ENCODE measurements at regions not wholly inside any gene's neighbourhood (a gene's known extent, or its start where the extent isn't known, plus 50 kb on each side); places are given as distances from the start of the nearest gene placed in this dataset.

DNA sequence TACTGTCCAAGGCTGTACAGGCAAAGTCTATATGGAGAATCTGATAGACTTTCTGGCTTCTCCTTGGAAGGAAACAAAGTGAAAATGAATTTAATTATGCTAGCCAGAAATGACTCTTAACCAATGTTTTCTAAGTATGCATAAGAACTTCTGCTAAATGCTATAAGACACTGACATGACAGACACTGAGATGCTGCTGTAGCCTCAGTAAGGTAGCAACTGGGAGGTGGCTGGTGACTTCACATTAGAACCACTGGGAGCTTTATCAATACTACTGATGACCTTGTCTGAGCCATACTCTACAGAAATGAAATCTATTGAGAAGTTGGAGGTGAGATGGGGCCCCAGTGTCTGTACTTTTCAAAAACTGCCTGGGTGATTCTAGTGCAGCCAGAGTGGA lies 188.6 kb downstream of the ZNF365 start:
- Mint-ChIP-seq H3K27me3 (ENCODE audit: insufficient read depth) (peaks cover 7% of the 10 kb centered on the region), H3K36me3 (ENCODE audit: low read depth) (no peaks in the 10 kb centered on the region), H3K4me3 (no peak overlapping the region), H3K4me1 (ENCODE audit: low read depth) (no peaks in the 10 kb centered on the region), H3K27ac (no peak overlapping the region), H3K9me3 (no peaks in the 10 kb centered on the region)
- intact Hi-C loops (cut with micrococcal nuclease): no loop called here
- DNase-seq (ENCODE audit: low spot score): no peak

DNA sequence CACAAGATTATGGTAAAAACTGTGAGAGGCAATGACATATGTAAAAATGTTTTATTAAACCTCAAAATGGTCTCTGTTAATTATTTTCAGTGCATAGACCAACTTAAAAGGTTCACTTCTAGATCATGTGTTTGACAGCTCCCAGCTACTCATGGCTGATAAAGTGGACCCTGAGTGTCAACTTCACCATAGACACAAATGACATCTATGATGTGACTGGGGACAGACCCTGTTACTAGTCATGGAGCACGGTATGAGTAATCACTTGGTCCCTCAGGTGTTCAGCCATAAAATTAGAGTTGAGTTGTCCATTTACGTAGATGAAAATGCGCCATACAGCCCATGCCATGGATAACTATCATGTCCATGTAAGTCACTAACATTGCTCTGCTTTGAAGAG lies 199.8 kb downstream of the ZNF365 start:
- peaks cover 12% of the 10 kb centered on the region for H3K27me3 Mint-ChIP-seq (ENCODE audit: insufficient read depth)
- H3K36me3 Mint-ChIP-seq (ENCODE audit: low read depth): no peaks in the 10 kb centered on the region
- H3K27ac Mint-ChIP-seq: no peak overlapping the region
- no peak for DNase-seq (ENCODE audit: low spot score)
- H3K4me3 Mint-ChIP-seq: no peak overlapping the region
- H3K9me3 Mint-ChIP-seq: no peaks in the 10 kb centered on the region
- H3K4me1 Mint-ChIP-seq (ENCODE audit: low read depth): no peaks in the 10 kb centered on the region
- intact Hi-C loops (cut with micrococcal nuclease): no loop called here

DNA sequence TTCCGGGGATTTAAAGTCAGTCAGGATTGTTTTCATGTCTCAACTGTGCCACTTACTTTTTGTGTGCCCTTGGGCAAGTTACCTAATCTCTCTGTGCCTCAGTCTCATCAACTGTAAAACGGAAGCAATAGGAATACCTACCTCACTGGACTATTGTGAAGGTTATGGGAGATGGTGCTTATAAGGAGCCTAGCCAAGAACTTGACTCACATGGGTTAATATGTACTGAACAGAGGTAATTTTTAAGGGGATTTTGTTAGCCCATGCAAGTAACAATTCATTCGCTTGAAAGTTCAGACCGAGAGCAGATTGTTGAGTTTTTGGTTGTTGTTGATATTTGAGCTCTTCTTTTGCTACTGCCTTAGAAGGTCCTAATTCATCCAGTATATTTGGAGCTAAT lies 202.9 kb downstream of the ZNF365 start:
- no peak overlapping the region for H3K27ac Mint-ChIP-seq

DNA sequence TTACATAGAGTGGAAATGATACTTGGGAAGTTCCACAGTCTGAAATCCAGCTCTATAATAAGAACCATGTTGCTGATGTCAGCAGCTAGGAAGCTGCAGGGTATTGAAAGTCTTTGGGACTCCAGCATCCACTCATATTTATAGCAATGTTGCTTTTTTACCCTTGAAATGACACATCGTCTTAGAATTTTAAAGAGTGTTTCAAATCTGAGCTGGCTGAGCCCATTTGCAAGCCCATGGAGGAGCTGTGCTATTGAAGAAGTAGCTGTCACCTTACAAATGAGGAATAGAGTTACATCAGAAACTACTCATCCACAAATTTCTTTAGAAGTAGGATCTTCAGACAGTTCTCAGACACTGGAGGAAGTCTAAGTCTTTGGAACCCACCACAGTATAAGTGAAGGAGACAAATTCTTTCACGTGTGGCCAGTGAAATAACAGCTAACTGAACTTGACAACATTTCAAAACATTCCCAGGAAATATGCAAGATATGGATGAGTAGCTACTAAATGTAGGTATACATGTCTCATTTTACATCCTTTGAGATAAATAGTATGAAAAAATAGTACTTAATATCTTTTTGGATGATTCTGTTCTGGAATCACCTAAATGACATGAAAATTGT lies 203.6 kb downstream of the ZNF365 start:
- no peaks in the 10 kb centered on the region for H3K4me1 Mint-ChIP-seq (ENCODE audit: low read depth)
- peaks cover 4% of the 10 kb centered on the region for H3K27me3 Mint-ChIP-seq (ENCODE audit: insufficient read depth)
- intact Hi-C loops (cut with micrococcal nuclease): no loop called here
- H3K9me3 Mint-ChIP-seq: no peaks in the 10 kb centered on the region
- no peaks in the 10 kb centered on the region for H3K36me3 Mint-ChIP-seq (ENCODE audit: low read depth)
- no peak overlapping the region for H3K27ac Mint-ChIP-seq
- DNase-seq (ENCODE audit: low spot score): no peak
- H3K4me3 Mint-ChIP-seq: no peak overlapping the region

More for the DNA sequence above, 202.9 kb downstream of the ZNF365 start:
- no peaks in the 10 kb centered on the region for H3K4me1 Mint-ChIP-seq (ENCODE audit: low read depth)
- no peaks in the 10 kb centered on the region for H3K36me3 Mint-ChIP-seq (ENCODE audit: low read depth)
- intact Hi-C loops (cut with micrococcal nuclease): no loop called here
- no peak for DNase-seq (ENCODE audit: low spot score)
- no peaks in the 10 kb centered on the region for H3K9me3 Mint-ChIP-seq
- H3K4me3 Mint-ChIP-seq: no peak overlapping the region
- H3K27me3 Mint-ChIP-seq (ENCODE audit: insufficient read depth): peaks cover 8% of the 10 kb centered on the region

DNA sequence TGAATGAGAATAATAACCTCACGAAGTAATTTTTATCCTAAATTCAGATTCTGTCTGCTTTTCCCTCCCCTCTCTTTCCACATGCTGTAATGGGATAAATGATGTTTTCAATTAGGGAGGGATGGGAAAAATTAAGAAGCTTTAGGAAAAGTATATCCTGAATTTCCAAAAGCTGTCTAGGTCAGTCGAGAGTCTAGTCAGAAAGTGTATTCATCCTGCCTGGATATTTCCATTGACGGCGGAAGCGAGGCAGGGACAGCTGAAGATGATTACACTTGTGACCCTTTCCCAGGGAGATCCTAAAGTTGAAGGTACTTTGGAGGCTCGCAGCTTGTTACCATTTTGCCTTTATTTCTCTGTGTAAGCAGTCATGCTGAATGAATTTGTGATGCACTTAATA lies 204.1 kb downstream of the ZNF365 start:
- peaks cover 2% of the 10 kb centered on the region for H3K27me3 Mint-ChIP-seq (ENCODE audit: insufficient read depth)
- H3K36me3 Mint-ChIP-seq (ENCODE audit: low read depth): no peaks in the 10 kb centered on the region
- H3K4me3 Mint-ChIP-seq: no peak overlapping the region
- DNase-seq (ENCODE audit: low spot score): no peak
- intact Hi-C loops (cut with micrococcal nuclease): no loop called here
- H3K4me1 Mint-ChIP-seq (ENCODE audit: low read depth): no peaks in the 10 kb centered on the region
- H3K9me3 Mint-ChIP-seq: no peaks in the 10 kb centered on the region
- no peak overlapping the region for H3K27ac Mint-ChIP-seq

DNA sequence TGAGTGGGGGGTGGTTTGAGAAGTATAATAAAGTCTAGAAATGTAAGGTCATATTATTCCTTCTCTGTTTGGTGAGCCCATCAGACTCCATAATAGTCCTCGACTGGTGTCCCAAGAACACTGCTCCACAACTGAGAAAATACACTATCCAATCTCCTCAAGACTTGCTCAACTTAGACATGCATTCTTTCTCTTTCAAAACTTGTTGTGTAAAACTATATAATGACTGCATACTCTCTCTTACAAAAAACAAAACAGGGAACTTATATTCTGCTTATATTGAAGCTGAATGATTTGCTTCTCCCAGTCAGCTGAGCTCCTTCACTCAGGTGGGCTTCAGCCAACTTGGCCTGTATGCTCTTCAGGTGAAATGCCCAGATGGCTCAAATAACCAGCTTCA lies 204.7 kb downstream of the ZNF365 start:
- DNase-seq (ENCODE audit: low spot score): no peak
- intact Hi-C loops (cut with micrococcal nuclease): no loop called here
- Mint-ChIP-seq H3K9me3 (no peaks in the 10 kb centered on the region), H3K27ac (no peak overlapping the region), H3K36me3 (ENCODE audit: low read depth) (no peaks in the 10 kb centered on the region), H3K4me3 (no peak overlapping the region), H3K27me3 (ENCODE audit: insufficient read depth) (peaks cover 2% of the 10 kb centered on the region), H3K4me1 (ENCODE audit: low read depth) (peaks cover 2% of the 10 kb centered on the region)

DNA sequence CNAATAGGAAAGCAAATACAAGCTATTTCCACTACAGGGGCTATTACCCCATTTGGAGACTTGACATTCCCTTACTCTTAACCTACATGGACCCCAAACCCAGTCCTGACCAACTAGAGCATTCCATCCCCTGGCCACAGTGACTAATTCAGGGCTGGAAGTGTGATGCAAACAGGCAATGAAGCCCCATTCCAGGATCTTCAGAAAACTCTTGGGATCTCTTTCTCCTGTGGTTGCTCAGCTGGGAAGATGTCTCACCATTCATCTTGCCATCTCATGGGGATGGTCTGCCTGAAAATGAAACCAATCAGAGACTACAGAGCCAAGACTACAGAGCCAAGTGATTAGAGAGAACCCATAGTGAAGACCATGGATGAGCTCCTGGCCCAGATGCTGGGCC lies 206.2 kb downstream of the ZNF365 start:
- Mint-ChIP-seq H3K4me1 (ENCODE audit: low read depth) (peaks cover 5% of the 10 kb centered on the region), H3K9me3 (no peaks in the 10 kb centered on the region), H3K36me3 (ENCODE audit: low read depth) (no peaks in the 10 kb centered on the region), H3K27me3 (ENCODE audit: insufficient read depth) (peaks cover 2% of the 10 kb centered on the region), H3K4me3 (no peak overlapping the region), H3K27ac (no peak overlapping the region)
- DNase-seq (ENCODE audit: low spot score): no peak
- intact Hi-C loops (cut with micrococcal nuclease): no loop called here

DNA sequence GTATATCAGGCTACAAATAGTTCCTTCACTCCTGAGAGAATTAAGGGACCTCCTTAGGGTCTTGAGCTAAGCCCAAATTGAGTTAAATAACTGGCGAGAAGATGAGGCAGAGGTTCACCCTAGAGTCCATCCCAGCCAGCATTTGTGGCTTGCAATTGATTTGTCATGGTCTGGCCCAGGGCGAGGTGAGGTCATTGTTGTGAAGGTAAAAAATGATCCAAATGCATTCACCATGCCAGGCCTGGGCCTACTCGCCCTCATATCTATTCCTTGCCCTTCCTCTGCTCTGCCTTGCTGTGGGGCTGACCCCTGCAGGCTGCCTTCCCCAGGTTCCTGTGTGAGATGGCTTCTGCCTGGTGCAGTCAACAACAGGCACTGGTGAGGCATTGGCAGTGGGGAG lies 207.2 kb downstream of the ZNF365 start:
- DNase-seq (ENCODE audit: low spot score): no peak
- no peaks in the 10 kb centered on the region for H3K36me3 Mint-ChIP-seq (ENCODE audit: low read depth)
- H3K27ac Mint-ChIP-seq: no peak overlapping the region
- intact Hi-C loops (cut with micrococcal nuclease): no loop called here
- H3K4me1 Mint-ChIP-seq (ENCODE audit: low read depth): peaks cover 5% of the 10 kb centered on the region
- H3K4me3 Mint-ChIP-seq: no peak overlapping the region
- H3K9me3 Mint-ChIP-seq: no peaks in the 10 kb centered on the region
- peaks cover 2% of the 10 kb centered on the region for H3K27me3 Mint-ChIP-seq (ENCODE audit: insufficient read depth)

DNA sequence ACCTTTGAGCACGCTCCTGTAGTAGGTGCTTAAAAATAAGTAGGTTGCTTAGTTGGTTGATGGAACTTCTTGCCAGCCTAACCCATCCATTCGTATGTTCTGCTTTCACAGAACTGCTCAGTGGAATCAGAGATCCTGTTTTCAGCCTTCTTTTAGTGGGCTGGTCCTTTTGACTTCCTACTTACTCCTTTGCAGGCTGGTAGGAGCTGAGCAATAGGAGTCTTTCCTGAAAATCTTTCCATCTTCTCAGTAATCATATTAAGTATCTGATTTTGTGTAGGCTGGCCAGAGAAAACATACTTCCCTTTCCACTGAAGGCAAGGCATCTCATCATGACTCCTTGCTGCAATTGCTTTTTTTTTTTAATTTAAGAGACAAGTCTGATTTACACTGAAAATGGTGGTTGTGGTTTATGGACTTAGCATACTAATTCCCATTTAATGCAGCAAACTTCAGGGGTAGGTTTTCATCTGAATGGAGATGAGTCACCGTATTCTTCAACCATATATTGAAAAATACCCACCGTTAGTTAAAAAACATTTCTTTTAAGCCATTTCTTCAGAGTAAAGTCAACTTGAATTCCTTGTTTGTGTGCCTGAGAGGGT lies 208.0 kb downstream of the ZNF365 start:
- DNase-seq (ENCODE audit: low spot score): no peak
- H3K4me1 Mint-ChIP-seq (ENCODE audit: low read depth): peaks cover 5% of the 10 kb centered on the region
- no peak overlapping the region for H3K4me3 Mint-ChIP-seq
- no peaks in the 10 kb centered on the region for H3K36me3 Mint-ChIP-seq (ENCODE audit: low read depth)
- H3K27ac Mint-ChIP-seq: no peak overlapping the region
- peaks cover 4% of the 10 kb centered on the region for H3K27me3 Mint-ChIP-seq (ENCODE audit: insufficient read depth)
- no peaks in the 10 kb centered on the region for H3K9me3 Mint-ChIP-seq
- intact Hi-C loops (cut with micrococcal nuclease): no loop called here

DNA sequence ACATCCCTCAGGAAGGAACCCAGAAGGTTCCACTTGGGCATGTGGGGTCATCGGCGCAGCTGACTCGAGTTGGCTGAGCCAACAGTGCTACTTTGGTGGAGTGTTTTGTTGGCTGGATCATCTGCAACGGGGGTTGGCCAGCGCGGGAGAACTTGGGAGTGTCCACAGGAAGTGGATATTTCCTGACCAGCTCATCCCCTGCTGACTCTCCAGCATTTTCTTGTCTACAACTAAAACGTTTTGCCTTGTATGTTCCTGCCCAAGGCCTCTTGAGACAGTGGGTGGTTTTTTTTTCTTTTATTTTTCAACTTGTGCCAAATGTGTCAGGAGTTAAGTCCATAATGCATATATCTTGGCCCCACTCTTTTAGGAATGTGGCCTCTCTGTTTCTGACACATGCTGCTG lies 208.6 kb downstream of the ZNF365 start:
- DNase-seq (ENCODE audit: low spot score): no peak
- no peaks in the 10 kb centered on the region for H3K9me3 Mint-ChIP-seq
- H3K27me3 Mint-ChIP-seq (ENCODE audit: insufficient read depth): peaks cover 6% of the 10 kb centered on the region
- H3K27ac Mint-ChIP-seq: no peak overlapping the region
- H3K36me3 Mint-ChIP-seq (ENCODE audit: low read depth): no peaks in the 10 kb centered on the region
- H3K4me3 Mint-ChIP-seq: no peak overlapping the region
- H3K4me1 Mint-ChIP-seq (ENCODE audit: low read depth): peaks cover 5% of the 10 kb centered on the region
- intact Hi-C loops (cut with micrococcal nuclease): no loop called here

DNA sequence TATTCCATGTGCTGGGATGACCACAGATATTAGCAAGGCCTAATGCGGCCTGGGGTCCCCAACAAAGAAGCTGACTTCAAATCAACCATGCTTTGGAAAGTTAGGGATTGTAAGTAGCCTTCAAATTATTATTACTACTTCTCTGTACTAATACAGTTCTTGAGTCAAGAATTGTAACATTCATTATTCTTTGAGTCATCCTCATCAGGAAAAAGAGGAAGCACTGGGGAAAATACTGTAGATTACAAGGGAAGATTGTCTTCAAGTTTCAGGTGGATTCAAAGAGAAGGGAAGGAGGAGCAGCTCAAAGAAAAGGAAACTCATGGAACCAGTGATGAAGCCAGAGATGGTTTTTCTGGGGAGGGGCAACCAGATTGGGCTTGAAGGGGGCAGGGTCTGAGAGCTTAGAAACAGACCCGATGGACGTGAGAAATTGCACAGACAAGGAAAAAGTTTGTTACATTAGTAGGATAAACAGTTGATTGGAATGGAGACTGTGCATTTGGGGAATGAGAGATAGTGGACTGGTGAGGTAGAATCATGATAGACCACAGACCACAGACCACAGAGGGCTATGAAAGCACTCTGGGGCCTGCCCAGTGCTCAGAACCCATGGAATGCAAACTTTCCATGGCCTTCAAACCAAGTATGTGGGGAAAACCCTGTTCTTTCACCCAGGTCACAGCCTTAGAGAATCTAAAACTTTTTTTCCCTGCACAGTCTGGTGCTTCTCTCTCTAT lies 209.9 kb downstream of the ZNF365 start:
- Mint-ChIP-seq H3K9me3 (peaks cover 3% of the 10 kb centered on the region), H3K4me3 (no peak overlapping the region), H3K27ac (no peak overlapping the region), H3K4me1 (ENCODE audit: low read depth) (peaks cover 5% of the 10 kb centered on the region), H3K36me3 (ENCODE audit: low read depth) (no peaks in the 10 kb centered on the region), H3K27me3 (ENCODE audit: insufficient read depth) (peaks cover 8% of the 10 kb centered on the region)
- intact Hi-C loops (cut with micrococcal nuclease): no loop called here
- DNase-seq (ENCODE audit: low spot score): no peak

DNA sequence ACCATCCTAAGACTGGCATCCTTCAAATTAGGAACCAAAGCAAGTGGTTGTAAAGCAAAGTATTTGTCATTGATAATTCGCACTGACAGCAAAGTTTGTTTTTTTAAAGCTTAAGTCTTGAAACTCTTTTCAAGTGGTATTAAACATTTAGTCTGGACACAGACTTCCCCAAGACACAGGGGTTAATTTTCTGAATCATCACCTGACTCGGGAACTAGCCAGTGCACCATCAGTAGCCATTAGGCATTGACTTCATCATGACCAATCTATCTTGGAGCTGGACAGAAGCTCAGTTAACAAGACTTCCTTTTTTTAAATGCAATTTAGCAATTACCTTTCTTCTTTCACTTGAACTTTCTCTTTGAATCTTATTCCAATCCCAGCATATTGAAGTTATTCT lies 210.6 kb downstream of the ZNF365 start:
- Mint-ChIP-seq H3K4me1 (ENCODE audit: low read depth) (peaks cover 6% of the 10 kb centered on the region), H3K36me3 (ENCODE audit: low read depth) (no peaks in the 10 kb centered on the region), H3K9me3 (peaks cover 3% of the 10 kb centered on the region), H3K27me3 (ENCODE audit: insufficient read depth) (peaks cover 9% of the 10 kb centered on the region), H3K27ac (no peak overlapping the region), H3K4me3 (no peak overlapping the region)
- intact Hi-C loops (cut with micrococcal nuclease): no loop called here
- DNase-seq (ENCODE audit: low spot score): no peak

DNA sequence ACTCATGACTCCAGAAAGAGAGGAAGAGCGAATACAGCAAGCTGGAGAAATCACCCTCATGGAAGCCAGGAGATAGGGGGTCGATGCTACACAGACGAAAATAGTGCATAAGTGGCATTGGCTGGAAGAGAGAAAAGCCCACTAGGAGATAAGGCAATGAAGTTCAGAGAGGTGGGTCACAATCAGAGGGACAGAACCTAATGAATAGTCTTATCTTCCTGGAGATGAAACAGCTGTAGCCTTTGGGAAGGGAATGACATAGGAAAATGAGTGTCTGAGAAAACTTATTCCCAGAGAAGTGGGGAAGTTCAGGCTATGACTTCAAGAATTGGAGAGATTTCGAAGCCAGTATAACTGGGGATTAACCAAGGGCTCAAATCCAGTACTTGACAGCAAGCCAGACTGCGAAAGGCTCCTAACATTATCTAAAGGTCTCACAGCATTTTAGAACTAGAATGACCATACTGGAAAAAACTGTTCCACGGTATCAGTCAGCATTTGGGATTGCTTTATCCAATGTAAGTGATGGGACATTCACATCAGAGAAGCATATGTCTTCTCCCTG lies 211.1 kb downstream of the ZNF365 start:
- H3K36me3 Mint-ChIP-seq (ENCODE audit: low read depth): no peaks in the 10 kb centered on the region
- H3K4me1 Mint-ChIP-seq (ENCODE audit: low read depth): peaks cover 10% of the 10 kb centered on the region
- peaks cover 3% of the 10 kb centered on the region for H3K9me3 Mint-ChIP-seq
- DNase-seq (ENCODE audit: low spot score): no peak
- H3K27me3 Mint-ChIP-seq (ENCODE audit: insufficient read depth): peaks cover 12% of the 10 kb centered on the region
- H3K4me3 Mint-ChIP-seq: no peak overlapping the region
- H3K27ac Mint-ChIP-seq: no peak overlapping the region
- intact Hi-C loops (cut with micrococcal nuclease): no loop called here
